ENCODE measurements at regions not wholly inside any gene's neighbourhood (a gene's known extent, or its start where the extent isn't known, plus 50 kb on each side); places are given as distances from the start of the nearest gene placed in this dataset.
"Not testable (repeated sequence)": the region's sequence is repeated elsewhere in the genome, so short reads cannot be mapped to it uniquely, and the experiment has no call there.

DNA sequence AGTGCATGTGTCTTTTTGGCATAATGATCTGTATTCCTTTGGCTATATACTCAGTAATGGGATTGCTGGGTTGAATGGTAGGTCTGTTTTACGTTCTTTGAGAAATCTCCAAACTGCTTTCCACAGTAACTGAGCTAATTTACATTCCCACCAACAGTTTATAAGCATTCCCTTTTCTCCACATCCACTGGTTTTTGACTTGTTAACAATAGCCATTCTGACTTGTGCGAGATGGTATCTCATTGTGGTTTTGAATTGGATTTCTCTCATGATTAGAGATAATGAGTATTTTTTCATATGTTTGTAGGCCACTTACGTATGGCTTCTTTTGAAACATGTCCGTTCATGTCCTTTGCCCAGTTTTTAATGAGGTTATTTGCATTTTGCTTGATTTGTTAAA, 117.7 kb downstream of the CHCHD4 start:
- peaks cover 10% of the 10 kb centered on the region for H3K9me3 Mint-ChIP-seq
- H3K4me3 Mint-ChIP-seq, result no peak overlapping the region
- peaks cover 9% of the 10 kb centered on the region for H3K27me3 Mint-ChIP-seq (ENCODE audit: low read depth, poor library complexity)
- no peak for TF ChIP-seq CTCF (IDR thresholded peaks at IDR 0.05)
- H3K36me3 Mint-ChIP-seq (ENCODE audit: low read depth), result no peaks in the 10 kb centered on the region
- H3K27ac Mint-ChIP-seq, result no peak overlapping the region
- no peak for DNase-seq
- no peaks in the 10 kb centered on the region for H3K4me1 Mint-ChIP-seq

DNA sequence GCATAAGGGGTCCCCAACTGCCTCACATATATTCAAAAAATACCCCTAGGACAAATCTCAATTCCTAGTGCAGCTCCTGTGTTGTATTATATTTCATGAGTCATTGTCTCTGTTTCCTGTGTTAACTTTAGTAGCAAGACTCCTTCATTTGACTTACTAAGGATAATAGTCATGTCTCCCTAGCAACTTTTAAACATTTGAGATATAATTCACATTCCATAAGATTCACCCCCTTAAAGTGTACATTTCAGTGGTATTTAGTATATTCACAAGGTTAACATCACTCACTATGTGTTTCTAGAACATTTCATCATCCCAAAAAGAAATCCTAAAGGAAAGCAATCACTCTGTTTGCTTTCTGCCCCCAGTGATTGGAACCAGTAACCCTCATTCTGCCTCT, 121.3 kb upstream of the WNT7A start:
- no peaks in the 10 kb centered on the region for H3K4me1 Mint-ChIP-seq
- TF ChIP-seq CTCF (IDR thresholded peaks at IDR 0.05), result no peak
- no peaks in the 10 kb centered on the region for H3K36me3 Mint-ChIP-seq (ENCODE audit: low read depth)
- peaks cover 8% of the 10 kb centered on the region for H3K27me3 Mint-ChIP-seq (ENCODE audit: low read depth, poor library complexity)
- no peak for DNase-seq
- H3K4me3 Mint-ChIP-seq, result no peak overlapping the region
- H3K9me3 Mint-ChIP-seq, result peaks cover 14% of the 10 kb centered on the region
- H3K27ac Mint-ChIP-seq, result no peak overlapping the region

GRCh38 chr3:14000556-14000955, 120.7 kb upstream of the WNT7A start:
- Mint-ChIP-seq H3K27me3 (ENCODE audit: low read depth, poor library complexity) (peaks cover 9% of the 10 kb centered on the region), H3K9me3 (peaks cover 20% of the 10 kb centered on the region), H3K27ac (no peak overlapping the region), H3K4me1 (no peaks in the 10 kb centered on the region), H3K36me3 (ENCODE audit: low read depth) (no peaks in the 10 kb centered on the region), H3K4me3 (no peak overlapping the region)
- DNase-seq, result no peak
- TF ChIP-seq CTCF (IDR thresholded peaks at IDR 0.05), result no peak

DNA sequence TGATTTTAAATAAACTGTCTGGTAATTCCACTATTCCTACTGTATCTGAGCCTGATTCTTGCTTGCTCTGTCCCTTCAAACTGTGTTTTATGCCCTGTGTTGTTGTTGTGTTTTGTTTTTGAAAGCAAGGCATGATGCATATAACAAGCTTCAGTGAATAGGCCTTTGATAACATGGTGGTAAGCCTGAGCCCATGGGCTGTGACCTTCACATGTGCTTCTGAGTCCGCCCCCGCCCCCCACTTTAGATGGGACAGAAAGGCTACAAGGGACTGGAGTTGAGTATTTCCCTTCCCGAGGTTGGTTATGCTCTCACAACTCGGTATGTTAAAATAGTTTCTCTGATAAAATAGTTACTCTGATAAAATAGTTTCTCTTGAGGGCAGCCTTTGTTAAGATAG, 119.0 kb upstream of the WNT7A start:
- H3K4me1 Mint-ChIP-seq, result no peaks in the 10 kb centered on the region
- H3K4me3 Mint-ChIP-seq, result no peak overlapping the region
- H3K27ac Mint-ChIP-seq, result no peak overlapping the region
- no peaks in the 10 kb centered on the region for H3K36me3 Mint-ChIP-seq (ENCODE audit: low read depth)
- no peak for DNase-seq
- H3K9me3 Mint-ChIP-seq, result peaks cover 34% of the 10 kb centered on the region
- peaks cover 13% of the 10 kb centered on the region for H3K27me3 Mint-ChIP-seq (ENCODE audit: low read depth, poor library complexity)
- TF ChIP-seq CTCF (IDR thresholded peaks at IDR 0.05), result no peak

- not testable (repeated sequence) for H3K4me1 Mint-ChIP-seq; DNase-seq; H3K36me3 Mint-ChIP-seq (ENCODE audit: low read depth); H3K27ac Mint-ChIP-seq; H3K4me3 Mint-ChIP-seq
- Mint-ChIP-seq H3K27me3 (ENCODE audit: low read depth, poor library complexity) (peaks cover 18% of the 10 kb centered on the region), H3K9me3 (peaks cover 43% of the 10 kb centered on the region)
Measured at GRCh38 chr3:13995216-13995615, 115.3 kb upstream of the WNT7A start.

- not testable (repeated sequence) for H3K4me3 Mint-ChIP-seq; H3K4me1 Mint-ChIP-seq; H3K36me3 Mint-ChIP-seq (ENCODE audit: low read depth); DNase-seq; H3K27ac Mint-ChIP-seq
- peaks cover 57% of the 10 kb centered on the region for H3K9me3 Mint-ChIP-seq
- H3K27me3 Mint-ChIP-seq (ENCODE audit: low read depth, poor library complexity), result peaks cover 23% of the 10 kb centered on the region
Measured at GRCh38 chr3:13988925-13989324, 109.1 kb upstream of the WNT7A start.

DNA sequence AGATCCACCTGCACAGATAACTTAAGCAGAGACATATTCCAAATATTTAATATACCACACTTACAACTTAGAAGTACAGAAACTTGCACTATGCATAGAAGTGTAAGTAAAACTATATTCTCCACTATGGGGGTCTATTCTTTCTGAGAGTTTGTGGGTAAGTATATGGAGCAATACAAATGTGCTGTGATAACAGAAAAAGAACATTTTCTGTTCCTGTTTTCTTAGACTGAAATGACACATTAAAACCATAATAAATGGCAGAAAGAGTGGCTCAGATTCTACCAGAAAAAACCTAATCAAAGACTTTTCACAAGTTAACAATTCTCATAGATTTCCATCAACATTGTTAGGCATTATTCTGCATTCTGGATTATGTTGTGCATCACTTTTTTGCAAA, 96.6 kb upstream of the WNT7A start:
- H3K9me3 Mint-ChIP-seq, result peaks cover 36% of the 10 kb centered on the region
- peaks cover 35% of the 10 kb centered on the region for H3K27me3 Mint-ChIP-seq (ENCODE audit: low read depth, poor library complexity)
- no peaks in the 10 kb centered on the region for H3K36me3 Mint-ChIP-seq (ENCODE audit: low read depth)
- TF ChIP-seq CTCF (IDR thresholded peaks at IDR 0.05), result no peak
- no peaks in the 10 kb centered on the region for H3K4me1 Mint-ChIP-seq
- H3K4me3 Mint-ChIP-seq, result no peak overlapping the region
- no peak overlapping the region for H3K27ac Mint-ChIP-seq
- DNase-seq, result no peak

Data from nephron progenitor cell (in vitro differentiated cells).